NCI-H345 treated with DMSO at 0.1 percent for 48 hours (cell line): ENCODE measurements at regions not wholly inside any gene's neighbourhood (a gene's known extent, or its start where the extent isn't known, plus 50 kb on each side); places are given as distances from the start of the nearest gene placed in this dataset.

ENCODE experiments used
- DNase-seq: peaks from one replicate; lab custom pipeline; 2025; ENCODE audit not compliant: unreplicated experiment; lab: John Stamatoyannopoulos, UW

- DNase-seq: no peak
These were observed 788.2 kb upstream of the ALCAM start for GRCh38 chr3:104578558-104578957.

GRCh38 chr3:104582092-104582491, 784.6 kb upstream of the ALCAM start:
- DNase-seq: no peak

GRCh38 chr3:104584682-104585081, 782.0 kb upstream of the ALCAM start:
- no peak for DNase-seq

GRCh38 chr3:104586344-104586743, 780.4 kb upstream of the ALCAM start:
- no peak for DNase-seq

GRCh38 chr3:104588442-104588841, 778.3 kb upstream of the ALCAM start:
- no peak for DNase-seq

GRCh38 chr3:104591776-104592175, 774.9 kb upstream of the ALCAM start:
- no peak for DNase-seq

GRCh38 chr3:104594491-104594890, 772.2 kb upstream of the ALCAM start:
- no peak for DNase-seq

GRCh38 chr3:104596054-104596453, 770.7 kb upstream of the ALCAM start:
- no peak for DNase-seq

GRCh38 chr3:104596551-104596950, 770.2 kb upstream of the ALCAM start:
- DNase-seq: peak; percentile 34

- DNase-seq: peak; percentile 84
These were observed 767.7 kb upstream of the ALCAM start for GRCh38 chr3:104598848-104599511.

- no peak for DNase-seq
These were observed 762.2 kb upstream of the ALCAM start for GRCh38 chr3:104604326-104605010.

- DNase-seq: no peak
These were observed 759.9 kb upstream of the ALCAM start for GRCh38 chr3:104606812-104607211.

GRCh38 chr3:104610730-104611652, 755.7 kb upstream of the ALCAM start:
- DNase-seq: no peak

- no peak for DNase-seq
These were observed 754.5 kb upstream of the ALCAM start for GRCh38 chr3:104612218-104612617.

- DNase-seq: no peak
These were observed 752.1 kb upstream of the ALCAM start for GRCh38 chr3:104614564-104614963.

- no peak for DNase-seq
These were observed 738.4 kb upstream of the ALCAM start for GRCh38 chr3:104628185-104628789.

GRCh38 chr3:104629038-104629437, 737.7 kb upstream of the ALCAM start:
- no peak for DNase-seq

- DNase-seq: no peak
These were observed 735.5 kb upstream of the ALCAM start for GRCh38 chr3:104631254-104631653.

GRCh38 chr3:104632521-104632920, 734.2 kb upstream of the ALCAM start:
- DNase-seq: no peak

GRCh38 chr3:104632947-104633346, 733.8 kb upstream of the ALCAM start:
- DNase-seq: no peak

- DNase-seq: no peak
These were observed 730.7 kb upstream of the ALCAM start for GRCh38 chr3:104635872-104636580.
